ENCODE measurements at regions not wholly inside any gene's neighbourhood (a gene's known extent, or its start where the extent isn't known, plus 50 kb on each side); places are given as distances from the start of the nearest gene placed in this dataset.

- H3K27ac Mint-ChIP-seq = no peak overlapping the region
- DNase-seq (ENCODE audit: low spot score in 2 of 2) (no peak), ATAC-seq (no peak)
- no peaks in the 10 kb centered on the region for H3K36me3 Mint-ChIP-seq
- peaks cover 0 to 3% of the 10 kb centered on the region in 2 donors for H3K9me3 Mint-ChIP-seq
These were observed 147.9 kb upstream of the RGS18 start for GRCh38 chr1:192010406-192010805.

- ATAC-seq = no peak
- H3K36me3 Mint-ChIP-seq = no peaks in the 10 kb centered on the region
- H3K9me3 Mint-ChIP-seq = no peaks in the 10 kb centered on the region
- no peak for DNase-seq (ENCODE audit: low spot score in 2 of 2)
- H3K27ac Mint-ChIP-seq = no peak overlapping the region
These were observed 146.7 kb upstream of the RGS18 start for GRCh38 chr1:192011525-192011924.

- Mint-ChIP-seq H3K27ac (no peak overlapping the region), H3K36me3 (no peaks in the 10 kb centered on the region), H3K9me3 (peaks cover 5 to 28% of the 10 kb centered on the region in 2 donors)
- DNase-seq (ENCODE audit: low spot score in 2 of 2) (no peak), ATAC-seq (no peak)
These were observed 135.4 kb upstream of the RGS18 start for GRCh38 chr1:192022827-192023226.

- Mint-ChIP-seq H3K36me3 (no peaks in the 10 kb centered on the region), H3K9me3 (peaks cover 5 to 28% of the 10 kb centered on the region in 2 donors), H3K27ac (no peak overlapping the region)
- DNase-seq (ENCODE audit: low spot score in 2 of 2) = no peak
- ATAC-seq = no peak
These were observed 133.4 kb upstream of the RGS18 start for GRCh38 chr1:192024881-192025280.

- Mint-ChIP-seq H3K9me3 (peaks cover 5 to 9% of the 10 kb centered on the region in 2 donors), H3K27ac (no peak overlapping the region), H3K36me3 (peaks cover 0 to 5% of the 10 kb centered on the region in 2 donors)
- no peak for DNase-seq (ENCODE audit: low spot score in 2 of 2)
- ATAC-seq = no peak
These were observed 119.7 kb upstream of the RGS18 start for GRCh38 chr1:192038567-192038966.

- Mint-ChIP-seq H3K9me3 (no peaks in the 10 kb centered on the region), H3K27ac (no peak overlapping the region), H3K36me3 (no peaks in the 10 kb centered on the region)
- no peak for DNase-seq (ENCODE audit: low spot score in 2 of 2)
- ATAC-seq = no peak
These were observed 113.1 kb upstream of the RGS18 start for GRCh38 chr1:192045131-192045530.

GRCh38 chr1:192053531-192053971 is 104.7 kb upstream of the RGS18 start:
- Mint-ChIP-seq H3K27ac (no peak overlapping the region), H3K9me3 (peaks cover 4 to 5% of the 10 kb centered on the region in 2 donors), H3K36me3 (no peaks in the 10 kb centered on the region)
- DNase-seq (ENCODE audit: low spot score in 2 of 2) (no peak), ATAC-seq (no peak)

- no peak overlapping the region for H3K27ac Mint-ChIP-seq
- DNase-seq (ENCODE audit: low spot score in 2 of 2) = no peak
- H3K36me3 Mint-ChIP-seq = no peaks in the 10 kb centered on the region
- no peak for ATAC-seq
- H3K9me3 Mint-ChIP-seq = peaks cover 0 to 2% of the 10 kb centered on the region in 2 donors
These were observed 100.5 kb upstream of the RGS18 start for GRCh38 chr1:192057766-192058165.

GRCh38 chr1:192059407-192059806 is 98.9 kb upstream of the RGS18 start:
- ATAC-seq = no peak

GRCh38 chr1:192061556-192061955 is 96.7 kb upstream of the RGS18 start:
- H3K27ac Mint-ChIP-seq = no peak overlapping the region
- ATAC-seq = no peak
- no peak for DNase-seq (ENCODE audit: low spot score in 2 of 2)
- peaks cover 0 to 5% of the 10 kb centered on the region in 2 donors for H3K9me3 Mint-ChIP-seq
- H3K36me3 Mint-ChIP-seq = no peaks in the 10 kb centered on the region

More at GRCh38 chr1:192059407-192059806, 98.9 kb upstream of the RGS18 start:
- Mint-ChIP-seq H3K27ac (no peak overlapping the region), H3K9me3 (peaks cover 0 to 2% of the 10 kb centered on the region in 2 donors), H3K36me3 (no peaks in the 10 kb centered on the region)
- no peak for DNase-seq (ENCODE audit: low spot score in 2 of 2)

GRCh38 chr1:192065087-192065486 is 93.2 kb upstream of the RGS18 start:
- no peak for DNase-seq (ENCODE audit: low spot score in 2 of 2)
- Mint-ChIP-seq H3K36me3 (no peaks in the 10 kb centered on the region), H3K27ac (no peak overlapping the region), H3K9me3 (peaks cover 0 to 11% of the 10 kb centered on the region in 2 donors)
- no peak for ATAC-seq

- DNase-seq (ENCODE audit: low spot score in 2 of 2) (no peak), ATAC-seq (no peak)
- H3K27ac Mint-ChIP-seq = no peak overlapping the region
- peaks cover 0 to 11% of the 10 kb centered on the region in 2 donors for H3K9me3 Mint-ChIP-seq
- no peaks in the 10 kb centered on the region for H3K36me3 Mint-ChIP-seq
These were observed 92.1 kb upstream of the RGS18 start for GRCh38 chr1:192066202-192066601.

GRCh38 chr1:192067360-192067759 is 90.9 kb upstream of the RGS18 start:
- Mint-ChIP-seq H3K36me3 (no peaks in the 10 kb centered on the region), H3K9me3 (peaks cover 0 to 11% of the 10 kb centered on the region in 2 donors), H3K27ac (no peak overlapping the region)
- ATAC-seq = no peak
- no peak for DNase-seq (ENCODE audit: low spot score in 2 of 2)

GRCh38 chr1:192070213-192070612 is 88.0 kb upstream of the RGS18 start:
- ATAC-seq = no peak
- peaks cover 0 to 6% of the 10 kb centered on the region in 2 donors for H3K9me3 Mint-ChIP-seq
- H3K27ac Mint-ChIP-seq = no peak overlapping the region
- DNase-seq (ENCODE audit: low spot score in 2 of 2) = no peak
- no peaks in the 10 kb centered on the region for H3K36me3 Mint-ChIP-seq

- no peaks in the 10 kb centered on the region for H3K36me3 Mint-ChIP-seq
- H3K9me3 Mint-ChIP-seq = peaks cover 4 to 6% of the 10 kb centered on the region in 2 donors
- DNase-seq (ENCODE audit: low spot score in 2 of 2) = no peak
- no peak overlapping the region for H3K27ac Mint-ChIP-seq
- ATAC-seq = no peak
These were observed 77.6 kb upstream of the RGS18 start for GRCh38 chr1:192080684-192081083.

- Mint-ChIP-seq H3K9me3 (peaks cover 4 to 6% of the 10 kb centered on the region in 2 donors), H3K27ac (no peak overlapping the region), H3K36me3 (no peaks in the 10 kb centered on the region)
- ATAC-seq = no peak
- no peak for DNase-seq (ENCODE audit: low spot score in 2 of 2)
These were observed 76.9 kb upstream of the RGS18 start for GRCh38 chr1:192081359-192081758.

GRCh38 chr1:192086644-192087043 is 71.6 kb upstream of the RGS18 start:
- Mint-ChIP-seq H3K36me3 (no peaks in the 10 kb centered on the region), H3K27ac (no peak overlapping the region), H3K9me3 (no peaks in the 10 kb centered on the region)
- ATAC-seq = no peak
- no peak for DNase-seq (ENCODE audit: low spot score in 2 of 2)

- DNase-seq (ENCODE audit: low spot score in 2 of 2) = no peak
- no peak for ATAC-seq
- Mint-ChIP-seq H3K27ac (no peak overlapping the region), H3K36me3 (no peaks in the 10 kb centered on the region), H3K9me3 (no peaks in the 10 kb centered on the region)
These were observed 70.9 kb upstream of the RGS18 start for GRCh38 chr1:192087334-192087733.

- Mint-ChIP-seq H3K9me3 (no peaks in the 10 kb centered on the region), H3K27ac (no peak overlapping the region), H3K36me3 (no peaks in the 10 kb centered on the region)
- ATAC-seq (no peak), DNase-seq (ENCODE audit: low spot score in 2 of 2) (no peak)
These were observed 69.8 kb upstream of the RGS18 start for GRCh38 chr1:192088496-192088895.
